Renal cortex interstitium (tissue), 11 donors: ENCODE measurements at regions not wholly inside any gene's neighbourhood (a gene's known extent, or its start where the extent isn't known, plus 50 kb on each side); places are given as distances from the start of the nearest gene placed in this dataset.
A peak's percentile ranks its signal among the peaks of the same experiment; 100 is the strongest.

ENCODE experiments used
- DNase-seq, 11 donors: peaks; one replicate each; pipeline ENCODE4 v3.0.0-alpha.2; 2013; ENCODE audit warnings: low read depth in 9 of 11, low spot score in 4 of 11; ENCODE audit errors: extremely low read depth in 1 of 11

DNA sequence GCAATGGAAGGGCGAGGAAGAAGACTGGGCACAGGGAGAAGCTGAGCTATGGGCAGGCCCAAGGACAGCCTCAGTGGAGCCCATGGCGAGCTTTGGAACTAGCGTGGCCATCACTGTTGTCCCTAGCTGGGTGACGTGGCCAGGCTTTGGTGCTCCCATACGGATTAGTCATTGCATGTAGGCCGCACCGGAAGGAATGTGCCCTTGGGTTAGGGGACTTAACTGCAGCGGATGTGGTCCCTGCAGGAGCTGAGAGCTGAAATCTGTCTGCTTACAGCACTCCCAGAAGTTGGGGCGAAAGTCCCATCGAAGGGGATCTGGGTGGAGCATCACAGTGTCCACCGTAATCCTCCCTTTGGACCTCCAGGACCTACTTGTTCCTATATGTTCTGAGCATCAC lies 133.7 kb downstream of the PAPOLA start:
- no peak for DNase-seq

DNA sequence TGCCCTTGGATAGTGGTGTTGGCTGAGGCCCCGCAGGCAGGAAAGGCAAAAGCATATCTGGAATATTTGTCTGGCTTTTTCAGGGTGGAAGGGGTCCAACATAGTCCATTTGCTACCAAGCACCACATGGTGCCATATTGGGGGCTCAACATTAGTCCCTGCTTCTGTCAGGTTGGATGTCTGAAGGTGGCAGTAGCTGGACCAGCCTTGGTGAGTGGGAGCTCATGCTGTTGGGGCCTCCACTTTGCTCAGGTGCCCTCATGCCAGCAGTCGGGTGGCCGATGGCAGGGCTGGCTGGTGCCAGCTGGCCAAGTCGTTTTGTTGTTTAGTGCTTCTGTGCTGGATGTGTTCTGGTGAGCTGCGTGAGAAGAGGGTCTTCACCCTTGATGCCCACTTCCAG lies 135.3 kb downstream of the PAPOLA start:
- DNase-seq = no peak

- no peak for DNase-seq
Observed at GRCh38 chr14:96638041-96638855, 136.1 kb downstream of the PAPOLA start.

- no peak for DNase-seq
Observed at GRCh38 chr14:96639550-96639949, 137.4 kb downstream of the PAPOLA start.

- DNase-seq = no peak
Observed at GRCh38 chr14:96648506-96649326, 146.5 kb downstream of the PAPOLA start.

DNA sequence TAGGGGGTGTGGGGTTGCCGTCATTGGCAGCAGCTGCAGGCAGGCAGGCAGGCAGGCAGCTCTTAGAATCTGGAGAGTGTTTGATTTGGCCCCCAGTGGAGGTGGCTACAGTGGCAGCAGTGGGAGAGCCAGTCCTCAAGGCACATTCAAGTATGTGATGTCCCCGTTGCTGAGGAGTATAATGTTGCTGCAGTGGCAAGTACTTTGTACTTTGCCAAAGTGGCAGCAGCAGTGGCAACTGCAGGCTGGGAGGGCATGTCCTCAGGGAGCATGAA lies 147.1 kb downstream of the PAPOLA start:
- DNase-seq = no peak

GRCh38 chr14:96653597-96653996 lies 143.6 kb upstream of the VRK1 start:
- no peak for DNase-seq

DNA sequence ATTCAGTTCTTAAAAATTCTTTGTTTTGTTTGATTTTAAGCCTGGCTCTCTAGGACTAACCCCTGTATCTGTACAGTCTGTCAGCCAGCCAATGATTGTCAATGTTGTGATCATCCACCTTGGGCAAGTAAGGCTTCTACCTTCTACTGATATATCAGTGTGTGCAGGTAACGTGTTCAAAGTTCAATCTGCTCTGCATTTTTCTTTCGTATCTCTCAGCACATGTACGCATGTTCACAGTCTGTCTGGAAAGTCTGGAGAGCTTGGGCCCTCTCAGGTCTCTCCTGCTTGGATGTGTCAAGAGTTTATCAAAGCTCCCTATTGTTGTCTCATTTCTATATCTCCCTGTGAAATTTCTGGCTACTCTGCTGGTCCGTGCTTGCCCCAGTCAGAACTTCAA lies 138.6 kb upstream of the VRK1 start:
- no peak for DNase-seq

DNA sequence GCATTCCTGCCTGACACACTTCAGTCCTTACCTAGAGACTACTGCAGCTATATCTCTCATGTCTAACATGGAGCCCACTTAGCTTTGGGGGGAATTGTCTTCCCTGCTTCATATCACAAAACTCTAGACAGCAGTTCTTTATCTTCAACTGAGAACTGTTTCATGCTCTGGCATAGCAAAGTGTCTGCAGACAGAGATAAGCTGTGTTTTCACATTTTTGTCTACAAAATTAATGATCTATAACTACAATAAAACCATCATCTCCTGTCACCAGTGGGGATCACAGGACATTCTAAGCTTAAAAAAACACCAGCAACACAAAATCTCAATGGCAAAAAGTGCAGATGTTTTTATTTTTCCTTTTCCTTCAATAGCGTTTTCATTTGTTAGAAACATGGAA lies 137.1 kb upstream of the VRK1 start:
- peak in 1 of 11 donors; percentile 17 for DNase-seq

DNA sequence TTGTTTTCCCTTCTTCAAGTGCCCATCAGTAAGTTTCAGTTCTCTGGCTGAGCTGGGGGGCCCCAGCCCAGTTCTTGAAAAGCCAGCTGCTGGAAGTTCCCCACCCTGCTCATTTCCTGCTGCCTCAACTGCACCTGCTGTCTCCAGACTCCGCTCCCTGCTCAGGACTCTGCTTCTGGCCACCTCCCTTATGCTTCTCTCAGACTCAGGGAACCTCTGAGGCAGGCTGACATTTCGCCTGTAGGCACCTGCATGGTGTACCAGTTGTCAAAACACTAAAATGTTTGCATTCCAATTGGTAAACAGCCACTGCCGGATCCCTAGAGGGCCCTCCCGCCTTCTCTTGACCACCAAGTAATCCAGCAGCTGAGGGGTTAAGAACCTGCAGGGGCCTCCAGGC lies 136.5 kb upstream of the VRK1 start:
- no peak for DNase-seq

DNA sequence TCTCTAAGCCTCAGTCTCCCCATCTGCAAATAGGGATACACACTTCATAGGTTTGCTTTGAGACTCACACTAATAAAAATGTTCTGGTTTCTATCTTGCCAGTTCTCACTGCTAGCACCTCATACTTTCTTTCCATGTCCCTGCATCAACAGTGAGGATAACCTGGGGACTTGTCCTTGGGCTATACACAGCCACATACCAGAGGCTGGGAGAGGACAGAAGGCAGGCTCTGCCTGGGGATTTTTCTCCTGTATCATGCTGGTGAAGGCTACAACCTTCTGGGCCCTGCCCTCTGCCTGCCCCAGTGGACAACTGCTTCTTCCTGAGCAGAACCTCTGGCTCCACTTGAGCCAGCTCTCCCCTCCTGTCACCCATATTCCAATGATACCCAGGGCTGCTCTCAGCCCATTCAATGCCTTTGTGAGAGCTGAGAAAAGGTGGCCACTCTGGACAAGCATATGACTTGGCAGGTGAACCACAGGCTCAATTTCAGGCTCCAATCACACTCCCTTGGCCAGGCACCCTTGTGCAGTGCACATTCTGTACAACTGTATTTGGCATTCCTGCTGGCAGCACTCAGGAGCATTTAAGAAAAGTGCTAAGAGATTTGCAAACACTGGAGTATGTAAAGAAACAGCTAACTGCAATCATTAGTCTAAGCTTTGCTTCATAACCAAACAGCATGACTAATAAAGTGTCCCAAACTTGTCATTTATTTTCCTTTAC lies 135.8 kb upstream of the VRK1 start:
- DNase-seq = no peak

DNA sequence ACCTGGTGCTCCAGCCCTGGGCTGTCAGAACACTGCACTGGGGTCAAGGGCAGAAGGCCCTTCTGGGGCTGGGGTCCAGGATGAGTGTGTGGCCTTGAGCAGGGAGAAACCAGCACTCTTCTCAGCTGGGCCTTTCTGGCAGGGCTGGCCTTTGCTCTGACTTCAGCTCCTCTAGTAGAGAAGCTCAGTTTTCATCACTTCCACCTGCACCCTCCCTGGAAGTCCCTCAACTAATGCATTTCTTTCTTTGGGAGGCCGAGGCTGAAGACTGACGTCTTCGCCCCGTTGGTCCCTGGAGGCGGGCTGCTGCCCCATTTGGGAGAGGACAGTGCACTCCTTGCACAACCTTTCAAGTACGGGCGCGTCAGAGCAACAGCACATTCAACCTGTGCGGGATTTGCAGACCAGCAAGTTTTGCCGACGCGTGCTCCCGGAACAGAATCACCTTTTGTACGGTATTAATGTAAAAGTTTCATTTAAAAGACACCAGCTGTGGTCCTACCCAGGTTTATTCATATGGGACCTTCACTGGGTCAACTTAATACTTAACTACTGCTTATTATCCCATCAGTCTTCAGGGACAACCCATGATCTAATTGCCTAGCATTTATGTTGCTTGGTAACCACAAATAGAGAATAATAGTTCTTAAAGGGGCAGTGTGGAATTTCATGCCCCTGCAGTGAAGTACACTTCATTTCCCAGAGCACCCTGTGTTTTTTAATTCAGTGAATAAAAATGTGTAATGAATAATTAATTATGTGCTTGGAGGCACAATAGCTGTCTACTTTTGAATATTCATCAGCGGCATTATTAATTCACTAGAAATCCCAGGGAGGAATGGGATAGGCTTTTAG lies 134.8 kb upstream of the VRK1 start:
- DNase-seq = peak in 1 of 11 donors; percentile 9

GRCh38 chr14:96663076-96663475 lies 134.1 kb upstream of the VRK1 start:
- DNase-seq = no peak

GRCh38 chr14:96663491-96664067 lies 133.6 kb upstream of the VRK1 start:
- DNase-seq = no peak

- DNase-seq = no peak
Observed at GRCh38 chr14:96666088-96666487, 131.1 kb upstream of the VRK1 start.

GRCh38 chr14:96670391-96670790 lies 126.8 kb upstream of the VRK1 start:
- no peak for DNase-seq

GRCh38 chr14:96671218-96671617 lies 126.0 kb upstream of the VRK1 start:
- no peak for DNase-seq

DNA sequence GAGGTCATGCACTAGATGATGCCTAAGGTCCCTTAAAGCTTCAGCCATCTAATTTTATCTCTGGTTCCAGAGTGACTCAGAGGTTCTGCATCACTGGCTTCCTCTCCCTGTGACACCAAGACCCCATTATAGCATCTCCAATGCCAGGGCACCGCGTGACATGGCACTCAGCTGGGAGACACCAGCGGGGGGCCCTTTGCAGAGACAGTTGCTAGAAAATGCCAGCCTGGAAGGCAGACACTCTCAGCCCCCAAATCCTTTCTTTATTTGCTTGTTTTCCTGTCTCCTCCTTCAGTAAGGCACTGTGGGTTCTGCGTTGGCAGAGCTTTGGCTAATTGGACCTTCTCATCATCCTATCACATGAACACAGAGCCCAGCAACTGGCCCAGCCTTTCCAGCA lies 123.5 kb upstream of the VRK1 start:
- DNase-seq = no peak

DNA sequence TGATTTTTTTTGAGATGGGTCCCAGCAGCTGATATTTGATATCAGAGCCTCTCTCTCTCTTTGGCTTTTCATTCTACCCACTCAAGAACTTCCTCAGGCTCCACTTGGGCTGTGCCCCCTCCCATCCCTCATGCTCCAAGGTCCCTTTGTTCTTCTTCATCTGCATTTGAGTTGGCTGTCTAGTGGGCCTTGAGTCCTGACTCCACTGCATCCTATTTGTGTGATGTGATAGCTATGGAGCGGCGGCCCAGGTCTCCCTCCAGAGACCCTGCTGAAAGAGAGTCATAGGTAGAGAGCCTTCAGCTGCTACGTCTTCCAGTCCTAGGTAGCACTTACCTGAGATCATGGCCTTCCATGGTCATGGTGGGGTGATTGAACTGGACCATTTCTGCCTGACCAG lies 123.1 kb upstream of the VRK1 start:
- DNase-seq = no peak
